Keratinocyte (primary cell): ENCODE measurements at regions not wholly inside any gene's neighbourhood (a gene's known extent, or its start where the extent isn't known, plus 50 kb on each side); places are given as distances from the start of the nearest gene placed in this dataset.

Experiments used
- DNase-seq: peaks from one replicate; pipeline ENCODE4 v3.0.0-alpha.2; 2011; ENCODE audit warnings: low read depth, missing footprints, low spot score
- FAIRE-seq: peaks from 2 replicates; lab custom pipeline; 2011; peaks lifted over from hg19 to GRCh38; lab: Jason Lieb, UNC
- H2AFZ ChIP-seq: 2 replicates; pipeline ENCODE4 v1.6.0; 2012; ENCODE audit warnings: low read length, control low read depth, inconsistent platforms; ENCODE audit not compliant: control insufficient read depth
- H3K27ac ChIP-seq: 2 replicates; pipeline ENCODE4 v1.5.1; 2011; ENCODE audit warnings: low read length; ENCODE audit not compliant: control insufficient read depth, insufficient read depth
- H3K27me3 ChIP-seq: 3 replicates; pipeline ENCODE4 v1.6.0; 2011; ENCODE audit warnings: low read length; ENCODE audit not compliant: control insufficient read depth, insufficient read depth; ENCODE audit errors: extremely low read depth
- H3K36me3 ChIP-seq, 2 experiments: 2 replicates in 1 of 2; 3 replicates in 1 of 2; pipeline ENCODE4 v1.5.1; 2011; ENCODE audit warnings: low read length in 2 of 2, mild to moderate bottlenecking in 1 of 2; ENCODE audit not compliant: control insufficient read depth in 2 of 2, insufficient read depth in 2 of 2; ENCODE audit errors: extremely low read depth in 1 of 2
- H3K4me1 ChIP-seq: 3 replicates; pipeline ENCODE4 v1.5.1; 2011; ENCODE audit warnings: low read length; ENCODE audit not compliant: control insufficient read depth, insufficient read depth; ENCODE audit errors: extremely low read depth
- H3K4me2 ChIP-seq: 3 replicates; pipeline ENCODE4 v1.6.0; 2011; ENCODE audit warnings: low read depth, low read length; ENCODE audit not compliant: control insufficient read depth, insufficient read depth; ENCODE audit errors: extremely low read depth
- H3K4me3 ChIP-seq, 3 experiments: fragments of 200-600 bp in 1 of 3; sonication (generic) in 1 of 3; 2 replicates in 2 of 3; 3 replicates in 1 of 3; pipeline ENCODE4 v1.5.1; 2011 to 2016; ENCODE audit warnings: low read length in 3 of 3, mild to moderate bottlenecking in 3 of 3, control low read depth in 2 of 3, inconsistent platforms in 1 of 3, low read depth in 1 of 3, mixed read lengths in 1 of 3, mixed run types in 1 of 3, moderate library complexity in 1 of 3; ENCODE audit not compliant: control insufficient read depth in 2 of 3, insufficient read depth in 2 of 3; ENCODE audit errors: extremely low read depth in 1 of 3
- H3K79me2 ChIP-seq: 2 replicates; pipeline ENCODE4 v1.6.0; 2012; ENCODE audit warnings: low read length; ENCODE audit not compliant: control insufficient read depth, insufficient read depth
- H3K9ac ChIP-seq: 3 replicates; pipeline ENCODE4 v1.6.0; 2011; ENCODE audit warnings: low read length; ENCODE audit not compliant: control insufficient read depth, insufficient read depth; ENCODE audit errors: extremely low read depth
- H3K9me1 ChIP-seq: 3 replicates; pipeline ENCODE4 v1.6.0; 2011; ENCODE audit warnings: low read length; ENCODE audit not compliant: control insufficient read depth, insufficient read depth; ENCODE audit errors: extremely low read depth
- H3K9me3 ChIP-seq: 2 replicates; pipeline ENCODE4 v1.5.1; 2012; ENCODE audit warnings: low read depth, low read length; ENCODE audit not compliant: control insufficient read depth
- H4K20me1 ChIP-seq: 3 replicates; pipeline ENCODE4 v1.6.0; 2011; ENCODE audit warnings: low read length; ENCODE audit not compliant: control insufficient read depth, insufficient read depth; ENCODE audit errors: extremely low read depth
- EZH2 ChIP-seq: IDR thresholded peaks from one replicate; pipeline ENCODE4 v1.6.1; 2012; ENCODE audit warnings: inconsistent platforms, mild to moderate bottlenecking, low read length, moderate library complexity
- dilution Hi-C: fragments of 300-500 bp; cut with MboI; formaldehyde crosslinking; loops from one replicate; pipeline ENCODE4 v1.7.0; 2020; ENCODE audit warnings: low sequenced_read_pairs; ENCODE audit not compliant: extremely low pct_ligation_motif_present
- TF ChIP-seq, protein P1 (sequence below), 3 experiments: IDR thresholded peaks in 1 of 3; conservative IDR thresholded peaks in 1 of 3; optimal IDR thresholded peaks in 1 of 3; 2 replicates in 2 of 3; 3 replicates in 1 of 3; pipeline versions ENCODE3 to v1.5.1; 2011; ENCODE audit warnings: low read length in 3 of 3, mild to moderate bottlenecking in 3 of 3, moderate library complexity in 2 of 3, control low read depth in 1 of 3, inconsistent platforms in 1 of 3; ENCODE audit not compliant: insufficient read depth in 2 of 3; ENCODE audit errors: extremely low read depth in 1 of 3

DNA sequence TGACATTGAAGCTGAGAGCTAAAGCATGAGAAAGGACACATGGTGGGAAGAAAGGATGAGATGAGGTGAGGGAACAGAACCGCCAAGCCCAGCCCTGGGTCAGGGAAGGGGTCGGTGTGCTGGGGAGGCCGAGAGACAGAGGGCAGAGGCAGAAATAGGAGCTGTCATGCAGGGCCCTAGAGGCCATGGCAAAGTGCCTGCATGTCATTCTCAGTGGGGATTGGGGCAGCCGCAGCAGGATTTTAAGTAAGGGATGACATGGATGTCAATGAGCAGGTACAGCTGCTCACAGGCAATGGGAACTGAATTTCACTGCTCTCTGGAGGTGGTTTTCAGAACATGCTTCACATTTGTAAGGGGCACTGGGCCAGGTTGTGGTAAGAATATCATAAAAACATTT lies 227.4 kb downstream of the RAB11FIP2 start:
- Histone ChIP-seq H3K9ac (no peak overlapping the region), H3K4me1 (no peaks in the 10 kb centered on the region), H3K4me2 (no peak overlapping the region), H3K27me3 (no peaks in the 10 kb centered on the region), H4K20me1 (no peaks in the 10 kb centered on the region), H3K27ac (no peak overlapping the region), H3K9me1 (no peaks in the 10 kb centered on the region), H2AFZ (no peak overlapping the region), H3K9me3 (no peaks in the 10 kb centered on the region), H3K4me3 (no peak overlapping the region), H3K36me3 (no peaks in the 10 kb centered on the region), H3K79me2 (no peaks in the 10 kb centered on the region)
- dilution Hi-C loops: no loop called here
- no peak for FAIRE-seq
- TF ChIP-seq, protein P1, sequence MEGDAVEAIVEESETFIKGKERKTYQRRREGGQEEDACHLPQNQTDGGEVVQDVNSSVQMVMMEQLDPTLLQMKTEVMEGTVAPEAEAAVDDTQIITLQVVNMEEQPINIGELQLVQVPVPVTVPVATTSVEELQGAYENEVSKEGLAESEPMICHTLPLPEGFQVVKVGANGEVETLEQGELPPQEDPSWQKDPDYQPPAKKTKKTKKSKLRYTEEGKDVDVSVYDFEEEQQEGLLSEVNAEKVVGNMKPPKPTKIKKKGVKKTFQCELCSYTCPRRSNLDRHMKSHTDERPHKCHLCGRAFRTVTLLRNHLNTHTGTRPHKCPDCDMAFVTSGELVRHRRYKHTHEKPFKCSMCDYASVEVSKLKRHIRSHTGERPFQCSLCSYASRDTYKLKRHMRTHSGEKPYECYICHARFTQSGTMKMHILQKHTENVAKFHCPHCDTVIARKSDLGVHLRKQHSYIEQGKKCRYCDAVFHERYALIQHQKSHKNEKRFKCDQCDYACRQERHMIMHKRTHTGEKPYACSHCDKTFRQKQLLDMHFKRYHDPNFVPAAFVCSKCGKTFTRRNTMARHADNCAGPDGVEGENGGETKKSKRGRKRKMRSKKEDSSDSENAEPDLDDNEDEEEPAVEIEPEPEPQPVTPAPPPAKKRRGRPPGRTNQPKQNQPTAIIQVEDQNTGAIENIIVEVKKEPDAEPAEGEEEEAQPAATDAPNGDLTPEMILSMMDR (optimal IDR thresholded peaks at IDR 0.05 in 1 of 3, IDR thresholded peaks at IDR 0.05 in 1 of 3, conservative IDR thresholded peaks at IDR 0.05 in 1 of 3; ENCODE audit: extremely low read depth in 1 of 3, insufficient read depth in 2 of 3, low read length in 3 of 3): no peak
- no peak for TF ChIP-seq EZH2
- no peak for DNase-seq

DNA sequence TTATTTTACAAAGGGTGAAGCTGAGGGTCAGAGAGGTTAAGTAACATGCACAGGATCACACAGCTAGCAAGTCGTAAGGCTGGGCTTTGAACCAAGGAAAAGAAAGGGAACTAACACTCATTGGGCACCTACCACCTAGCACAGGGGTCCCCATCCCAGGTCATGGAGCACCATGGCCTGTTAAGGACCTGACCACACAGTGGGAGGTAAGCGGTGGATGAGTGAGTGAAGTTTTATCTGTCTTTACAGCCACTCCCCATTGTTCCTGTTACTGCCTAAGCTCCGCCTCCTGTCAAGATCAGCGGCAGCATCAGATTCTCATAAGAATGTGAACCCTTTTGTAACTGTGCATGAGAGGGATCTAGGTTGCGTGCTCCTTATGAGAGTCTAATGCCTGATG lies 222.8 kb downstream of the RAB11FIP2 start:
- no peaks in the 10 kb centered on the region for H3K9me1 ChIP-seq
- dilution Hi-C loops: no loop called here
- no peak for FAIRE-seq
- no peak for TF ChIP-seq EZH2
- TF ChIP-seq, protein P1 (optimal IDR thresholded peaks at IDR 0.05 in 1 of 3, IDR thresholded peaks at IDR 0.05 in 1 of 3, conservative IDR thresholded peaks at IDR 0.05 in 1 of 3; ENCODE audit: extremely low read depth in 1 of 3, insufficient read depth in 2 of 3, low read length in 3 of 3): no peak
- no peaks in the 10 kb centered on the region for H3K4me1 ChIP-seq
- H3K27ac ChIP-seq: no peak overlapping the region
- H3K4me3 ChIP-seq: no peak overlapping the region
- no peak for DNase-seq
- H3K9me3 ChIP-seq: no peaks in the 10 kb centered on the region
- no peak overlapping the region for H2AFZ ChIP-seq
- no peaks in the 10 kb centered on the region for H3K27me3 ChIP-seq
- no peaks in the 10 kb centered on the region for H3K36me3 ChIP-seq
- no peak overlapping the region for H3K9ac ChIP-seq
- H3K79me2 ChIP-seq: no peaks in the 10 kb centered on the region
- H3K4me2 ChIP-seq: no peak overlapping the region
- no peaks in the 10 kb centered on the region for H4K20me1 ChIP-seq
